HepG2 (cell line): ENCODE measurements at regions not wholly inside any gene's neighbourhood (a gene's known extent, or its start where the extent isn't known, plus 50 kb on each side); places are given as distances from the start of the nearest gene placed in this dataset.

Experiments used
- BHLHE40 ChIP-seq: IDR thresholded peaks from 2 replicates; pipeline ENCODE4 v1.6.1; 2011; ENCODE audit warnings: low read length, improper control_type of control experiment
- MATR3 ChIP-seq: sonication (generic); formaldehyde crosslinking; IDR thresholded peaks from 2 replicates; pipeline ENCODE4 v1.4.0; 2020; ENCODE audit warnings: missing genetic modification reagents
- RBFOX2 ChIP-seq: fragments of 200-400 bp; formaldehyde crosslinking; IDR thresholded peaks from 2 replicates; pipeline ENCODE4 v1.6.1; 2017; ENCODE audit warnings: low read depth, mild to moderate bottlenecking, low read length
- SIN3A ChIP-seq: IDR thresholded peaks from 2 replicates; pipeline ENCODE4 v1.6.1; 2011; ENCODE audit warnings: low read depth, mild to moderate bottlenecking, control low read depth, low read length, borderline replicate concordance
- ZMYM4 ChIP-seq: sonication (generic); formaldehyde crosslinking; IDR thresholded peaks from 2 replicates; pipeline ENCODE4 v1.8.1; 2023; ENCODE audit warnings: mild to moderate bottlenecking, missing genetic modification reagents
- ZNF124 ChIP-seq: sonication (generic); formaldehyde crosslinking; IDR thresholded peaks from 2 replicates; pipeline ENCODE4 v1.4.0; 2020; ENCODE audit warnings: missing genetic modification reagents
- ZNF367 ChIP-seq: sonication (generic); formaldehyde crosslinking; IDR thresholded peaks from 2 replicates; pipeline ENCODE4 v1.4.0; 2020; ENCODE audit warnings: missing genetic modification reagents, borderline replicate concordance
- ZNF484 ChIP-seq: sonication (generic); formaldehyde crosslinking; IDR thresholded peaks from 2 replicates; pipeline ENCODE4 v1.5.1; 2020; ENCODE audit warnings: mild to moderate bottlenecking, low read depth, missing genetic modification reagents, borderline replicate concordance
- ZNF776 ChIP-seq: sonication (generic); formaldehyde crosslinking; IDR thresholded peaks from 2 replicates; pipeline ENCODE4 v1.4.0; 2020; ENCODE audit warnings: mild to moderate bottlenecking, missing genetic modification reagents
- ZNF878 ChIP-seq: sonication (generic); formaldehyde crosslinking; IDR thresholded peaks from 2 replicates; pipeline ENCODE4 v1.8.1; 2023; ENCODE audit warnings: mild to moderate bottlenecking, missing genetic modification reagents, moderate library complexity
- ZSCAN9 ChIP-seq: IDR thresholded peaks from 2 replicates; pipeline ENCODE4 v1.6.1; 2016; ENCODE audit warnings: borderline replicate concordance
- TF ChIP-seq, protein P1 (sequence below): IDR thresholded peaks from 2 replicates; pipeline ENCODE4 v1.6.1; 2016; ENCODE audit warnings: mild to moderate bottlenecking, missing biosample characterization, missing genetic modification reagents
- TF ChIP-seq, protein P2 (sequence below): sonication (generic); formaldehyde crosslinking; IDR thresholded peaks from 2 replicates; pipeline ENCODE4 v1.4.0; 2020; ENCODE audit warnings: missing genetic modification reagents
- TF ChIP-seq, protein P3 (sequence below): fragments of 450-650 bp; IDR thresholded peaks from 2 replicates; pipeline ENCODE4 v1.6.1; 2017
- TF ChIP-seq, protein P4 (sequence below): sonication (generic); formaldehyde crosslinking; IDR thresholded peaks from 2 replicates; pipeline ENCODE4 v1.4.0; 2020; ENCODE audit warnings: mild to moderate bottlenecking, missing genetic modification reagents
- TF ChIP-seq, protein P5 (sequence below): sonication (generic); formaldehyde crosslinking; IDR thresholded peaks from 2 replicates; pipeline ENCODE4 v1.9.0; 2021; ENCODE audit warnings: missing genetic modification reagents, borderline replicate concordance

DNA sequence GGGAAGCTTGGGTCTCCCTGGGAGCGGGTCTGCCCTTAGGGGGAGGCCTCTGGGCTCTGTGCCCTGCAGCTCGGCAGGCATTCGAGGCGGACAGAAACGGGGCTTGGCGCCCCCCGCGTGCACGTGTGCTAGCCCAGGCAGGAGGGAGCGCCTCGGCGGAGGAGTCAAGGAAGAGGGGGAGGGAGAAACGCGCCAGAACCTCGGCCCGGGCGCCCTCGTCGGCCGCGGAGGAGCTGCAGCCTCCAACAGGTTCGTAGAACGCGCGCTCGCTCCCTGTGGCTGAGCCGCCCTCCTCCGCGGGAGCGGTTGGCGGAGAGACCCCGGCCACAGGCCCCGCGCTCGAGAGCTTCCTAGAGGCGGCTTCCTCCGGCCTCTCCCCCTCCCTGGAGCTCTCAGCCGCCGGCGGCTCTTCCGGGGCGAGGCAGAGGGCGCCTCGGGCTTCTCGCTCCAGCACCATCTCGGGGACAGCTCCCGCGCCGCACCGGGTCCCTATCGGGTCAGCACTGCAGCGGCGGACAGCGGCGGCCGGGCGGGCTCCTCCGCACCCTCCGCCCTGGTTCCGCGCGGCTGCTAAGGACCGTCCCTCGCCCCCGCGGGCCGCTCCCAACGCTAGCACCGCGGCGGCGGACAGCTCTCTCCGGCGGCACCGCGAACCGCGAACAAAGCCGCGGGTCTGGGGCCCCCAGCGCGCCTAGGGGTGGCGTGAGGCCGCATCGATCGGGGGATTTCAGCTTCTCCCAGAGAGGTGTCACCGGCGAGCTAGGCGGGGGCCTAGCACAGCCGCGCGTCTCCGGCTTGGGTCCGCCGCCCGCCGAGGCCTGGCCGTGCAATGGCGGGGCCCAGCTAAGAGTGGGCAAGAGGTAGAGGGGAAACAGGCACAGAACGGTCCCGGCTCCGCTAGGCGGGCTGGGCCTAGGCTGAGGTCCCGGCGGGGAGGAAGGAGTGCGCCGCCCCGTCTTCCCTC lies 74.6 kb upstream of the CPLX2 start (continued):
- peak; percentile 99; the same call in 1 of the 2 replicates for TF ChIP-seq ZNF484 (CRISPR knock-in tag)
- TF ChIP-seq, protein P1, sequence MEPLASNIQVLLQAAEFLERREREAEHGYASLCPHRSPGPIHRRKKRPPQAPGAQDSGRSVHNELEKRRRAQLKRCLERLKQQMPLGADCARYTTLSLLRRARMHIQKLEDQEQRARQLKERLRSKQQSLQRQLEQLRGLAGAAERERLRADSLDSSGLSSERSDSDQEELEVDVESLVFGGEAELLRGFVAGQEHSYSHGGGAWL (CRISPR knock-in tag): peak; percentile 100
- TF ChIP-seq BHLHE40: no peak
- TF ChIP-seq, protein P2, sequence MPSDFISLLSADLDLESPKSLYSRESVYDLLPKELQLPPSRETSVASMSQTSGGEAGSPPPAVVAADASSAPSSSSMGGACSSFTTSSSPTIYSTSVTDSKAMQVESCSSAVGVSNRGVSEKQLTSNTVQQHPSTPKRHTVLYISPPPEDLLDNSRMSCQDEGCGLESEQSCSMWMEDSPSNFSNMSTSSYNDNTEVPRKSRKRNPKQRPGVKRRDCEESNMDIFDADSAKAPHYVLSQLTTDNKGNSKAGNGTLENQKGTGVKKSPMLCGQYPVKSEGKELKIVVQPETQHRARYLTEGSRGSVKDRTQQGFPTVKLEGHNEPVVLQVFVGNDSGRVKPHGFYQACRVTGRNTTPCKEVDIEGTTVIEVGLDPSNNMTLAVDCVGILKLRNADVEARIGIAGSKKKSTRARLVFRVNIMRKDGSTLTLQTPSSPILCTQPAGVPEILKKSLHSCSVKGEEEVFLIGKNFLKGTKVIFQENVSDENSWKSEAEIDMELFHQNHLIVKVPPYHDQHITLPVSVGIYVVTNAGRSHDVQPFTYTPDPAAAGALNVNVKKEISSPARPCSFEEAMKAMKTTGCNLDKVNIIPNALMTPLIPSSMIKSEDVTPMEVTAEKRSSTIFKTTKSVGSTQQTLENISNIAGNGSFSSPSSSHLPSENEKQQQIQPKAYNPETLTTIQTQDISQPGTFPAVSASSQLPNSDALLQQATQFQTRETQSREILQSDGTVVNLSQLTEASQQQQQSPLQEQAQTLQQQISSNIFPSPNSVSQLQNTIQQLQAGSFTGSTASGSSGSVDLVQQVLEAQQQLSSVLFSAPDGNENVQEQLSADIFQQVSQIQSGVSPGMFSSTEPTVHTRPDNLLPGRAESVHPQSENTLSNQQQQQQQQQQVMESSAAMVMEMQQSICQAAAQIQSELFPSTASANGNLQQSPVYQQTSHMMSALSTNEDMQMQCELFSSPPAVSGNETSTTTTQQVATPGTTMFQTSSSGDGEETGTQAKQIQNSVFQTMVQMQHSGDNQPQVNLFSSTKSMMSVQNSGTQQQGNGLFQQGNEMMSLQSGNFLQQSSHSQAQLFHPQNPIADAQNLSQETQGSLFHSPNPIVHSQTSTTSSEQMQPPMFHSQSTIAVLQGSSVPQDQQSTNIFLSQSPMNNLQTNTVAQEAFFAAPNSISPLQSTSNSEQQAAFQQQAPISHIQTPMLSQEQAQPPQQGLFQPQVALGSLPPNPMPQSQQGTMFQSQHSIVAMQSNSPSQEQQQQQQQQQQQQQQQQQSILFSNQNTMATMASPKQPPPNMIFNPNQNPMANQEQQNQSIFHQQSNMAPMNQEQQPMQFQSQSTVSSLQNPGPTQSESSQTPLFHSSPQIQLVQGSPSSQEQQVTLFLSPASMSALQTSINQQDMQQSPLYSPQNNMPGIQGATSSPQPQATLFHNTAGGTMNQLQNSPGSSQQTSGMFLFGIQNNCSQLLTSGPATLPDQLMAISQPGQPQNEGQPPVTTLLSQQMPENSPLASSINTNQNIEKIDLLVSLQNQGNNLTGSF (CRISPR knock-in tag): peak; percentile 100
- TF ChIP-seq ZNF878: peak; percentile 100
- TF ChIP-seq, protein P3, sequence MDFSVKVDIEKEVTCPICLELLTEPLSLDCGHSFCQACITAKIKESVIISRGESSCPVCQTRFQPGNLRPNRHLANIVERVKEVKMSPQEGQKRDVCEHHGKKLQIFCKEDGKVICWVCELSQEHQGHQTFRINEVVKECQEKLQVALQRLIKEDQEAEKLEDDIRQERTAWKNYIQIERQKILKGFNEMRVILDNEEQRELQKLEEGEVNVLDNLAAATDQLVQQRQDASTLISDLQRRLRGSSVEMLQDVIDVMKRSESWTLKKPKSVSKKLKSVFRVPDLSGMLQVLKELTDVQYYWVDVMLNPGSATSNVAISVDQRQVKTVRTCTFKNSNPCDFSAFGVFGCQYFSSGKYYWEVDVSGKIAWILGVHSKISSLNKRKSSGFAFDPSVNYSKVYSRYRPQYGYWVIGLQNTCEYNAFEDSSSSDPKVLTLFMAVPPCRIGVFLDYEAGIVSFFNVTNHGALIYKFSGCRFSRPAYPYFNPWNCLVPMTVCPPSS: no peak
- peak; percentile 100 for TF ChIP-seq ZSCAN9 (CRISPR knock-in tag)
- peak; percentile 100 for TF ChIP-seq ZNF124 (CRISPR knock-in tag)
- TF ChIP-seq ZNF367: peak; percentile 99
- TF ChIP-seq SIN3A: peak; percentile 100
- TF ChIP-seq, protein P4, sequence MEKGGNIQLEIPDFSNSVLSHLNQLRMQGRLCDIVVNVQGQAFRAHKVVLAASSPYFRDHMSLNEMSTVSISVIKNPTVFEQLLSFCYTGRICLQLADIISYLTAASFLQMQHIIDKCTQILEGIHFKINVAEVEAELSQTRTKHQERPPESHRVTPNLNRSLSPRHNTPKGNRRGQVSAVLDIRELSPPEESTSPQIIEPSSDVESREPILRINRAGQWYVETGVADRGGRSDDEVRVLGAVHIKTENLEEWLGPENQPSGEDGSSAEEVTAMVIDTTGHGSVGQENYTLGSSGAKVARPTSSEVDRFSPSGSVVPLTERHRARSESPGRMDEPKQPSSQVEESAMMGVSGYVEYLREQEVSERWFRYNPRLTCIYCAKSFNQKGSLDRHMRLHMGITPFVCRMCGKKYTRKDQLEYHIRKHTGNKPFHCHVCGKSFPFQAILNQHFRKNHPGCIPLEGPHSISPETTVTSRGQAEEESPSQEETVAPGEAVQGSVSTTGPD (CRISPR knock-in tag): peak; percentile 78; the same call in 1 of the 2 replicates
- TF ChIP-seq ZMYM4 (CRISPR knock-in tag): peak; percentile 98
- TF ChIP-seq RBFOX2: 0 out of 2 replicates have a peak, but pooled peaks have one; percentile 31
- TF ChIP-seq MATR3: no peak
- TF ChIP-seq, protein P5, sequence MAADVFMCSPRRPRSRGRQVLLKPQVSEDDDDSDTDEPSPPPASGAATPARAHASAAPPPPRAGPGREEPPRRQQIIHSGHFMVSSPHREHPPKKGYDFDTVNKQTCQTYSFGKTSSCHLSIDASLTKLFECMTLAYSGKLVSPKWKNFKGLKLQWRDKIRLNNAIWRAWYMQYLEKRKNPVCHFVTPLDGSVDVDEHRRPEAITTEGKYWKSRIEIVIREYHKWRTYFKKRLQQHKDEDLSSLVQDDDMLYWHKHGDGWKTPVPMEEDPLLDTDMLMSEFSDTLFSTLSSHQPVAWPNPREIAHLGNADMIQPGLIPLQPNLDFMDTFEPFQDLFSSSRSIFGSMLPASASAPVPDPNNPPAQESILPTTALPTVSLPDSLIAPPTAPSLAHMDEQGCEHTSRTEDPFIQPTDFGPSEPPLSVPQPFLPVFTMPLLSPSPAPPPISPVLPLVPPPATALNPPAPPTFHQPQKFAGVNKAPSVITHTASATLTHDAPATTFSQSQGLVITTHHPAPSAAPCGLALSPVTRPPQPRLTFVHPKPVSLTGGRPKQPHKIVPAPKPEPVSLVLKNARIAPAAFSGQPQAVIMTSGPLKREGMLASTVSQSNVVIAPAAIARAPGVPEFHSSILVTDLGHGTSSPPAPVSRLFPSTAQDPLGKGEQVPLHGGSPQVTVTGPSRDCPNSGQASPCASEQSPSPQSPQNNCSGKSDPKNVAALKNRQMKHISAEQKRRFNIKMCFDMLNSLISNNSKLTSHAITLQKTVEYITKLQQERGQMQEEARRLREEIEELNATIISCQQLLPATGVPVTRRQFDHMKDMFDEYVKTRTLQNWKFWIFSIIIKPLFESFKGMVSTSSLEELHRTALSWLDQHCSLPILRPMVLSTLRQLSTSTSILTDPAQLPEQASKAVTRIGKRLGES (CRISPR knock-in tag): peak; percentile 98
- TF ChIP-seq ZNF776 (CRISPR knock-in tag): peak; percentile 100
